ENCODE measurements at regions not wholly inside any gene's neighbourhood (a gene's known extent, or its start where the extent isn't known, plus 50 kb on each side); places are given as distances from the start of the nearest gene placed in this dataset.

DNA sequence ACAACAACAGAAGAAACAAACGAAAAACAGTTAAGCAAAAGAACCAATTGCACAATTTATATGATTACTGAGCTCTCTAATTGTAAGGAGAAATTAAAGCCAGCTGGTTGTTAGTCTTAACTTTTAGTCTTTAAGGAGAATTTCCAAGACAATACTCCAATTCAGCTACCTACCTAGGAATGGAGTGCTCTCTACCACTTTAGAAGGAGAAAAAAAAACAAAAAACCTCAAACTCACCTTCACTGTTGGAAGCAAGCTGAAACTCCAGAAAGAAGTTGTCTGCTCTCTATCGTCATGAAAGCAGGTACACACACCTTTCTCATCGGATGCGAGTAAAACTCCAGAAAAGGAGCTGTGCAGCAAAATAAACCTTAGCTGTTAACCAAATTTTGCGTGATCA lies 86.1 kb upstream of the NPY2R start:
- DNase-seq (ENCODE audit: low read depth, low spot score), result no peak
- in situ Hi-C loops (cut with HindIII; ENCODE audit: low pct_unique_long_range_greater_than_20kb, low sequenced_read_pairs), result no loop called here

DNA sequence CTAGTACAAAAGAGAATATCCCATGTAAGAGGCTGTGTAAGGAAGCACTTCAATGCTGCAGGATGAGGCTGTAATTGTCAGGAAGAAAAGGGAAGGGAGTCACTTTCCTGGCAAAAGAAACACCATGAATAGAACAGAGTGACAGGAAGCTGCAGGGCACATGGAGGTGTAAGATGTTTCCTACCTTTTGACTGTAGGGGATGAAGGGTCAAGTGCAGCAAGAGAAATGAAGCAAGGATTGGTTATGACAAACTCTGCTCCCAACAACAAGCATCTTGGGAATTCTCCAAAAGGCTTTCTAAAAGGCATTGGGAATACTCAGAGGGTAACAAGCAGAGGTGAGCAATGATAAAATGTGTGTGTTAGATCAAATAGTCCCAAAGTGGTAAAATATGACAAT lies 74.3 kb upstream of the NPY2R start:
- DNase-seq (ENCODE audit: low read depth, low spot score), result no peak
- in situ Hi-C loops (cut with HindIII; ENCODE audit: low pct_unique_long_range_greater_than_20kb, low sequenced_read_pairs), result no loop called here

DNA sequence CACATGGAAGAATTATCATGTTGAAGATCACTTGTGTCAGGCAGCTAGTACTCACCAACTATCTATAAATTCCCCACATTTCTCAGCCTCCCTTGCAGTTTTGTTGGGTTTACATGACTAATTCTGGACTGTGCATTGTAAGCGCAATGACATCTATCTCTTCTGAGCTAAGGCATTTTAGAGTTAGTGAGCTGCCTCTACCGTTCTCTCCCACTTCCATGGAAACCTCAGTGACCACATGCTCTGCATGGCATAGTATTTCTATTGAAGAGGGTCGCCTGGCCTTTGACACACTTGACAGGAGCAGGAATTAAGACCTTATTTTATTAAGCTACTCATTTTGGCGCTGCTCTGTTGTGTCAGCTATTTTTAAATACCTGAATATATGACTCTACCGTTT lies 67.5 kb upstream of the NPY2R start:
- in situ Hi-C loops (cut with HindIII; ENCODE audit: low pct_unique_long_range_greater_than_20kb, low sequenced_read_pairs), result no loop called here
- DNase-seq (ENCODE audit: low read depth, low spot score), result no peak

DNA sequence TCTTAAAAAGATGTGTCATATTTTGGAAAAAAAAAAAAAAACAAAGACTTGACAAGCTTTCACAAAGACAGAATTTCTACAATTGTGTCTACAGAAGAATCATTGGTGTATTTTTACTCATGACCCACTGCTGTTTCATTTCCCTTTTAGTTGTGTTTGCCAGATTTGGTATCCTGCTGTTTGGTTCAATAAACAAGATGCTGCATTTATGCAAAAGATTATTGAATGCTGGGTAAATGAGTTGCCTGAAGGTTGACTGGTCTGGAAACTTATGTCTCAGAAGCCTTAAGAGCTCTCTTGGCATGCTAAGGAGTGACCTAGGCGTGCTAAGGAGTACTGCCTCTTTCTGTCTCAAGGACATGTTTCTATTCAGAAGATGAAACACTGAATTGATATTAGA lies 64.9 kb upstream of the NPY2R start:
- DNase-seq (ENCODE audit: low read depth, low spot score), result no peak
- in situ Hi-C loops (cut with HindIII; ENCODE audit: low pct_unique_long_range_greater_than_20kb, low sequenced_read_pairs), result no loop called here

Data from SK-MEL-5 (cell line).